Inferior parietal cortex (tissue), 1 donor: ENCODE measurements at regions not wholly inside any gene's neighbourhood (a gene's known extent, or its start where the extent isn't known, plus 50 kb on each side); places are given as distances from the start of the nearest gene placed in this dataset.
A peak's percentile ranks its signal among the peaks of the same experiment; 100 is the strongest.

Source experiments
- DNase-seq: peaks from one replicate; pipeline ENCODE4 v3.0.0-alpha.2; 2016; ENCODE audit errors: extremely low spot score

GRCh38 chr3:43979645-43980044, 262.0 kb upstream of the TOPAZ1 start:
- DNase-seq, result no peak

DNA sequence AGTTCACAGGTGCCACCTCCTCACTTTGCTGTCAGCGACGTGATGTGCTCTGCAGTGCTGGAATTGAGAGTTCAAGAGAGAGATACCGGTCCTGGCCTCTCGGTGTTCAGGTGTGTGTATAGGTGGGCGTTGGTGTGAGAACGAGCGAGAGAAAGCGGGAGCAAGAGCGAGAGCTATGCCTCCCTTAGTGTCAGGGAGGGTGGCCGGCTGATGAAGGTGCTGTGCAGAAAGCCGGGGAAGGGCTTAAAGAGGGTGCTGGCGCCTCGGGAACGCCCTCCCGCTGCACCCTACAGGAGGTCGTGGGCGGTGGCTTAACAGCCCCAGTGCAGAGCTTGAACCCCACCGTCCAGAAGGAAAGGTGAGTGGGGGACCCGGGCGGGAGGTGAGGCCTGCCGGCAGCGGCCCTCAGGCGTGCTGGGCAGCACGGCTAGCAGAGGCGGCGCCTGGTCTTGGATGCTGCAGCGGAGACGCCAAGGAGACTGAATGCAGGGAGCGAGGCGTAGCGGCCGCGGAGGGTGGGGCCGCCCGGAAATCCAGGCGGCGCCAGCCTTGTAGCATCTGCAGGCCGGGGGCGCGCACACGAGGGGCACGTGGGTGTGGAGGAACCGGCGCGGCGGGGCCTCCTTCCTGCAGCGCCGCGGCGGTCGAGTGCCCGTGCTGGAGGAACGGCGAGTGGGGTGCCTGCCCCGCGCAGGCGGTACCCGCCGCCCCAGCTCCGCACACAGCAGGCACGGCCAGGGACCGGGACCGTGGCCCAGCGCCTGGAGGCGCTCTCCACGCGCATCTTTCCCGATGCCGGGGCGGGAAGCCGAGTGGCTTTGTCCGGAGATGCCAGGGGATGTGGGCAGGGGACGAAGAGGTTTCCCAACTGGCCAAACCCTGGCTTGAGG, 246.8 kb upstream of the TOPAZ1 start:
- DNase-seq, result no peak

DNA sequence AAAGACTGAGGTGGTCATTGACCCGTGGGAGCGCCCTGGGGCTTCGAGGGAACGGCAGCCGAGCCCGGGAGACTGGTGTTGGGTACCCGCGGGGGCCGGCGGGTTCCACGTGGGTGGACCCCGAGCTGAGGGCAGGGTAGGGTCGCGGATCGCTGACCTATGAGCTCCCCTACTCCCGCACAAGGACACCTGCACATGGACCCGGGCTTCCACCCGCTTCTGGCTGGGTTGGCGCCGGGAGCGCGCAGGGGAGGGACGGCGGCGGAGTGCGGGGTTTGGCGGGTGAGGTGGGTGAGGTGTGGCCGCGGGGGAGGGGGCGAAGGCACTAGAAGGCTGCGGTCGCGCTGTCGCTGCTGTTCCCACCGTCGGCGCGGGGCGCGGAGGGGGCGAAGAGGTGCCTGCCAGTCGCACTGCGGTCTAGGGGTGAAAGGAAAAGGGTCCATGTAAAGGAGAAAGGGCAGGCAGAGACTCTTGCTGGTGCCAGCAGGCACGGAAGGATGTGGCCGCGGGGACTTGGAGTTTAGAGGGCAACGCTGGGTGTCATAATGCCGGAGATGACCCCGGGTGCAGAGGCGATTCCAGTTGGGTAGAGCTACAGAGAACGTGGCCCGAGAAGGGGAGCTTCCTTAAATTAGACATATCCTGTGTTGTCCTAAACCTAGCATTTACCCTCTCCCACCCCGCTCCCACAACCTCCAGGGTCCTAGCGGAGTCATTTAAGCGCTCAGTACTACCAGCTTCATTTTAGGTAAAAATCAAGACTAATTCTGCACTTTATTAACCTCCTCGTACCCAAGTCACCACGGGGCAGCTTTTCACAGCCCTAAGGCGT, 245.9 kb upstream of the TOPAZ1 start:
- DNase-seq, result no peak

DNA sequence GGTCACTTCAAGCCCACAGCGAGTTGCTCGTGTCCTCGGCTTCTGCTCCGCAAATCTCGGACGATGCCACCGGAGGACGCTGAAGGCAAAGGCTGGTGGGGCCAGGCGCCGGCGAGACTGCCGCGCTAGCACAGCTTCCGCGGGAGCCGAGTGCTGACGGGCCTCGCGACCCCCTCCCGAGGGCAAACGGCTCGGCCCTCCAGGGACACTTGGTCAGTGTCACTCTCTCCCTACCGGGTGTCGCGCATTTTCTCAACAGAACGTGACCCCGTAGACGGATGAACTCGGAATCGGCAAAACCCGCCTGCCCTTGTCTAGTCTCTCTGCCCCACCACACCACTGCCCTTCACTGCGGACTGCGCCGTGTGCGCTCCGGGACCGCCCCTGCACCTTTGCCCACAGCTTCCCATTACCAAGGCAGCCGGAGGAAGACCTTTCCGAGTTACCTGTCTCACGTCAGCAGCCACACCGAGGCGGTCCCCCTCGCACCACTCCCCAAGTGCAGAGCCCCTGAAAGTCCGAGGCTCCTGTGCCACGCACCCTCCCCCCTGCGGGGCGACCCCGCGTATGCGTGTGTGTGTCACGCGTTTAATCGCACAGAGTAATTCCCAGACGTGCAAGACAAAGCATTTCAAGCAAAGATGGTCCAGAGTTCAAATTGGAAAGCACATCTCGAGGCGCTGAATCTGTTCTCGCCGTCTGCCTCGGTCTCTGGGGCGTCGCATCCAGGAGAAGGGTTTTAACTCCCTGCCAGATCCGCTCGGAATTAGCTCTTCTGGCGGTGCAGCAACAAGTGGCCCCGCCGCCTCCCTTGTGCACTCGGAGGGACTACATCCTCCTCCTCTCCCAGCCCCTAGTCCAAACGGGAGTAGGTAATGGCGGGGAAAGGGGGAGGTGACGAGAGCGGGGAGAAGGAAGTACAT, 245.0 kb upstream of the TOPAZ1 start:
- no peak for DNase-seq

DNA sequence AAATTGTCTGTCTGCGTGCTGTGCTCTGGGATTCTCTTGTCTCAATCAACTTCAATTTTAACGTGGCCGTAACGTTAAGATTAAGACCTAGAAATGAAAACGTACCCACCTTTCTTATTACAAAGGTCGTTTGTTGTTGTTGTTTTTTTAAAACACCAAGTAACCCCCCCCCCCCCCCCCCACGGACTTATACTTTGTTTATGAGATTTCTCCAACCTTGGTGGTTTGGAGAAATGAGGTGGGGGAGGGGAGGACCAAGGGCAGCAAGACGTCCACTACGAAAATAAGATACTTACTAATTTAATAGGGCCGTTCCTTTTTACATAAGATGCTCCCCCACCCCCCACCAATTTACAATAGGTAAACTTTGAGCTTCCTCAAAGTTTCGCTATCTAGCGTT, 244.4 kb upstream of the TOPAZ1 start:
- DNase-seq, result no peak

DNA sequence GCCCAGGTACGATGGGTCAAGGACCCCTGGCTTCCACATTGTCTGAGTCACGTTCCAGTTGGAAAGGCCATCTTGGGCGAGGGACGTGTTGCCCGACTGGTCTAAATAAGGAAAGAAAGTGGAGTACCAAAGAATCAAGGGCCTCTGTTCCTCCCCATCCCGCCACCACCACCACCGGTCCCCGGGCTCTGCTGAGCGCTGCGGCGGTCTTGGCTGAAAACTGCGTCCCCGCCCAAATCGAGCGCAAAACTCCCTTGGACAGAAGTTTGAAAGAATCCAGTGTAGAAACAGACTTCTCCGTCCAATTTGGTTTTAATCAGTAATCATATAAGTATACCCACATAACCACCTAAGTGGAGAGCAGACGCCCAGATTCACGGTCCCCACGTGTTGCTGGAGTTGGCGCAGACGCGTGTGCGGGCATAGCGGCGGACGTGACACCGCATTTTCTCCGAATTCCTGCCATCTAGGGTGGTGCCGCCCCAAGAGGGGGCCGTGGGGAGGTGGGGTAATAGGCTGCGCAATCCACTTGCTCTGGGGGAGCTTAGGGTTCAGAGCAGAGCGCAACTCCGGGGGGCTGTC, 243.8 kb upstream of the TOPAZ1 start:
- DNase-seq, result no peak

DNA sequence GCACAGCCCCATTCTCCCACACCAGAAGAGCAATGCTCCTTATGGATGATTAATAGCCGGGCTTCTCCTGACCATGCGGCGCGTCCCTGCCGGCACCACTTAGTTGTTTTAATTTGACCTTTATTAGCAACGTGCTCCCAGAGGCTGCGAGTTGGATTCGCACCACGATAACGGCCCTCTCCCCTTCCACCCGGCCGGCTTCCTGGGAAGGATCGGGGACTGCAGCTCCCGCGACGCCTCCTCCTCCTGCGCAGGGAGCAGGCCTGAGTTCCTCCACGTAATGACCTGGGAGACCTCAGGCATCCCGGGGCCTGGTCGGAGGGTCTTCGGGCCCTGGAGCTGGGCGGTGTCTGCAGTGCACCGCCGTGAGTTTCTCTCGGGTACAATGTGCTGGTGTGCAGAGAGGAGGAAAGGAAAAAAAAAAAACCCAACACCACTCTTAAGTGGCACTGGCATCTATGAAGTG, 243.3 kb upstream of the TOPAZ1 start:
- DNase-seq, result no peak

DNA sequence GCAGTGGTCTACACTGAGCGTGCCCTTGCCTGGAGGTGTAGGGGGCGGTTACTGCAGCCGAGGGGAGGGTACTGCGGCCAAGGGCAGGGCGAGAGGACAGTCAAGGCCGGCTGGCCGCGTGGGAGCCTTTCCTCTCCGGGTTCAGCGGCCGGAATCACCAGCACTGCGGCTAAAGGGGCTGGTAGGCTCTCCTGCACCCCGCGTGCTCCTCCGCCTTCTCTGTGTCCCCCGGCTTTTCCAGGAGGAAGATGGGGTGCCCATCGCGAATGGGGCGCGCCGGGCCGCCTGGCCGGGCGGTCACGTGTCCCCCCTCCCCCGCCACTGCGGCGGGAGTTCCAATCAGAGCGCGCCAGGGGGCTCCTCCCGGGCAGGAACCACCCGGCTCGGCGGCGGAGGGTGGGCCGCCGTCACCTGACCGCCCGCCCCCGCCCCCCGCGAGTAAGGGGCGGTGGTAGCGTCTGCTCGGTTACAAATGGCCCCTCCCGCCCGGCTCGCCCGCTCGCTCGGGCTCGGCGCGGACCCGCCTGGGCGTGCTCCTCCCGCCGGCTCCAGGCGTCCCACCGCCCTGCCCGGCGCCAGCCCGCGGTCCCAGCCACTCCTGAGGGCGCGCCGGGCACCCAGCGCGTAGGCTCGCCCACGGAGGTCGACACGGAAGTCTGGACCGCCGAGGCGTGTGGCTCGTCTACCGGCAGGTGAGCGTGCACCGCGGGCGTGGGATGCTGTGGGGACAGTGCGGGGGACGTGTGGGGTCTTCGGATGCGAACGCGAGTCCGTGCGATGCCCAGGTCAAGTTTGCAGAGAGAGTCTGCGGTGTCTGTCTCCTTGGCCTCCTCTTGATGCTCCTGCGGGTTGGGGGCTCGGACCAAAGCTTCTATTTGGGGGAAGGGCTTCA, 242.6 kb upstream of the TOPAZ1 start:
- DNase-seq, result peak; percentile 34

GRCh38 chr3:43999728-44000319, 241.9 kb upstream of the TOPAZ1 start:
- DNase-seq, result no peak

DNA sequence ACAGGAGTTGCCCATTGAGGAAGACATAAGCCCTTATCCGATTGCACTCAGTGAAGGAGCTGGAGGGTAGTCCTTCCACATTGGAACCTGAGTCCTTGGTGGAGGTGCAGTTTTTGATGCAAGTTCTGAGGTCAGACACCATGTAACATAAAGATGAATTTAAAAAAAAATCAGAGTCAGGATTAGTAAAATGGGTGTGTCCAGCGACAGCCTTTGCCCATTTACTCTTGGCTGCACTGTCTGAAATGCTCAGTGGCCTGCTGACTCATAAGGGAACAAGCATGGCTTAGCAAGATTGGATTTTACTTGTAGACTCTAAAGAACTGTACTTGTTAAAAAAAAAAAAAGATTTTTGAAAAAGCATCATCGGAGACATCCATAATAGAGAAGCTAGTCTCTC, 241.1 kb upstream of the TOPAZ1 start:
- DNase-seq, result no peak

- DNase-seq, result peak; percentile 25
Observed at GRCh38 chr3:44001072-44001471, 240.6 kb upstream of the TOPAZ1 start.

DNA sequence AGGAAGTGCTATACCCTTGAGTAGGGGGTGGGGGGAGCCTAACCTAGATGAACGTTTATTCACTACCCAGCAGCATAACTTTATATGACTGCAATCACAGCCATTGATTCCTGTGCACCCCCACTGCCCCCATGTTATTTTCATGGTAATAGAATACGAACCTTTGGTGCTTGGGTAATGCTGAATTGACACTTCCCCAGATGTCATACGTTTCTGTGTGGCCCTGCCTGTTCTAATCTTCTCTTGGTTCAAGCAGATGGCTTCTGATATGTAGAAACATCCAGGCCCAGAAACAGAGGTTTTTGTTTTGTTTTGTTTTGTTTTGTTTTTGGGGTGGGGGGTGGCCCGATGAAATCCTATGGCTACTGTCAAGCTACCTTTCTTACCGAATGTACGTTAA, 237.9 kb upstream of the TOPAZ1 start:
- DNase-seq, result no peak

DNA sequence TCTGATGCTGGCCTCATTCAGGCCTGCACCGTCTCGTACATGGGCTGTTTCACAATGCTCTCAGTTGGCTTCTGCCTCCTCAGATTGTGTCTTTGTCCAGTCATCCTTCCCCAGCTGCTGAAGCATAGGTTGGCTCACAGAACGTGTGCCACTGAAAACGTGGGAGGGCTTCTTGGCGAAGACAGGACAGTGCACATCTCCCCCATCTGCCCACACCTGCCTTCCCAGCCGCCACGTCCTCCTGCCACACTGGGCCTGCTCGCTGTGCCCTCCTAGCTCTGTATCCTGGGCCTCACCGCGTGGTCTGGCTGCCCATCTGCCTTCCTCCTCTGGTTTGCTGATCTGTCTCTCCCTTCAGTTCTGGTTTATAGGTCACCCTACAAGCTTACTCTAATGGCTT, 230.0 kb upstream of the TOPAZ1 start:
- DNase-seq, result no peak

DNA sequence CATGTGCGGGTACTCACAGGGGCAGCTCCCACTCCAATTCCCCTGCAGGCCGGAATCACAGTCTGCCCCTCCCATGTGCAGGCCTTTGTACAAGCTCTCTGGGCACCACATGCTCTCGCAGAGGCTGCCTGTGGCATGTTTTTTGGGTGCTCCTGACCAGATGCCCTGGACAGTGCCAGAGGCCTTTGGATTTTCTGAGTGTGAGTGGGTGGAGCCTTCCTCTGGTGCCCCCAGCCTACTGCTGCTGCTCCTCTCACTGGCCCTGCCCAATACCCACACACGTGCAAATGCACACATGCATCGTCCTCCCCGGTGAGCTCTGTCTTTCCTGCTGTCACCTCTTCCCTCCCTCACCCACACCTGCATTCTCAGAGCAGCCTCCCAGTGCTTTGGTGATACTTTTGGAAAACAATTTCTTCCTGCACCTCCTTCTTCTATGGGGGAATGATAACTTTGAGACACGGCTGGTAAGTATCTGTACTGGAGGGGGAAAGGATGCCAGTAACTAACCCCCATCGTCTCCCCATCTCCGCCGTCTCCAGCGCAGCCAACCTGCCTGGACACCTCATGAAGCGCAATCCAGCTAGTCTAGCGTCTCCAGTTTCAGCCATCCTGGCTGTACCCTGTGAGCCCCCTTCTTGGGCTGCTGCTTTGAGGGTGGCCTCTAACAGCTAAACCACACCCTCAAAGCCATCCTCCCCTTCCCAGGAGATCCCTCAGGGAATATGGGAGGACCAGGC, 229.4 kb upstream of the TOPAZ1 start:
- DNase-seq, result no peak

GRCh38 chr3:44013967-44014366, 227.7 kb upstream of the TOPAZ1 start:
- DNase-seq, result no peak

GRCh38 chr3:44015170-44015569, 226.5 kb upstream of the TOPAZ1 start:
- DNase-seq, result no peak

DNA sequence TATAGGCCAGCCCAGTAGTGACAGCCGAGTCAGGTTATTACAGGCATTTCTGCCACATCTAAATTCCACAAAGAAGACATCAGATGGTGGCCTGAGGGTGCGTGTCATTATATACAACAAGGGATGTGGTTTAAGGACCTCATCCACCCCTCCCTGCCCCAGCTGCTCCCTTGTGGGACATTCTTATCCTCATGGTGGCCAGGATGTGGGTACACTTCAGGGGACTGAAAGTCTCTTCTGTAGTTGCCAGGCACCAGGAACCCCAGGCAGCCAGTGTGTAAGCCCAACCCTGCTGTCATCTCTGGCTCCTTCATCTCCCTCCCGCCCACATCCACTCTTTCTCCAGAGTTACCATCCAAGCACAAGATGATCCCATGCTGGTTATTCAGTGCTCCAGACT, 224.9 kb upstream of the TOPAZ1 start:
- no peak for DNase-seq

DNA sequence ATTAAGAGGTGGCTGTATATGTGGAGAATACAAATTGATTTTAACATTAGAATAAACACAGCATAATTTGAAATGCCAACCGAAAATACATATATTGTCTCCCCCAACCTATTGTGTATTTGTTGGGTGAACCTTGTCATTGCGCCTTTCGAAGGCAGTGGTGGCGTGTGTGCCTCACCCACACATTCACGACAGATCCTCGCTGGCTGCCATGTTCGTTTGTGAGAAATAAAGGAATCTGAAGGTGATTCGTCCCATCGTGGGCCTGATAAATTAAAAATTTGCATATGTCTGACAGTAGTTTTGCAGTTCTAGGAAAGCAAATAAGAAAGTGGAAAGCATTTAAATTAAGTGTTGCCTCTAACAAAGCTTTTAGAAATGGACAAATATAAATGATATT, 222.8 kb upstream of the TOPAZ1 start:
- DNase-seq, result no peak

DNA sequence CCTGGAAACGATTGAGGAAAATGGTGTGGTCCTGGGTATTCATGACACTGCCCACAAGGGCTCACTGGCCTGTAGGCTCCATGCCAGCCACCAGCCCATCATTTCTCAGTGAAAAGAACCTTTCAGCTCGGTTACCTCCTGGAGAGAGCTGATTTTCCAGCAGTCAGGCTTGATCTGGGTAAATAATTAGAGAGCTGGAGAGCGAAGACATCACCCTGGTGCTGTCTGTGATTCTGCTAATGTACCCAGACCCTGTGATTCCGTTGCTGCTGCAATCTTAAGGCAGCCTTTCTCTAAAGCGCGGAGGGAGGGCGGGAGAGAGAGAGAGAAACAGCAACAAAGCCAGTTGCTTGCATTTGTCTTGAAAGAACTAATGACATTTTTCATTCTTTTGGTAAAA, 221.9 kb upstream of the TOPAZ1 start:
- DNase-seq, result no peak
